GM04503 (cell line): ENCODE measurements at regions not wholly inside any gene's neighbourhood (a gene's known extent, or its start where the extent isn't known, plus 50 kb on each side); places are given as distances from the start of the nearest gene placed in this dataset.

Source experiments
- DNase-seq: peaks from one replicate; pipeline ENCODE4 v3.0.0-alpha.2; 2012; ENCODE audit warnings: low read depth

DNA sequence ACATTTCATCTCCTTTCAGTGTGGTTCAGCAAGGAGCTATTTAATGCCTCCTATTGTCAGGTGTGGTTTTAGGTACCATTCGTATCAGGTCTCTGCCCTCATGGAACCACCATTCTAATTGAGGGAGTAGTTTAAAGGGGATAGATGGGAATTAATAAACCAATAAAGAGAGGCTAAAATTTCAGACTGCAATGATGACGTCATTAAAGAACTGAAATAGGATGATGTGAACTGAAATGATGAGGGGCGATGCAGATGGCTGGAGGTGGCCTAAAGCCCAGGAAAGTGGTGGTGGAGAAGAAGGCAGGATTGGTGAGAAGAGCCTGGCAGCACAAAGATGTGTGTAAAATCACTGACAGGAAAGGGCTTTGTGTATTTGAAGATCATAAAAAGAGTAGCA, 148.9 kb upstream of the RBFOX1 start:
- DNase-seq, result no peak

DNA sequence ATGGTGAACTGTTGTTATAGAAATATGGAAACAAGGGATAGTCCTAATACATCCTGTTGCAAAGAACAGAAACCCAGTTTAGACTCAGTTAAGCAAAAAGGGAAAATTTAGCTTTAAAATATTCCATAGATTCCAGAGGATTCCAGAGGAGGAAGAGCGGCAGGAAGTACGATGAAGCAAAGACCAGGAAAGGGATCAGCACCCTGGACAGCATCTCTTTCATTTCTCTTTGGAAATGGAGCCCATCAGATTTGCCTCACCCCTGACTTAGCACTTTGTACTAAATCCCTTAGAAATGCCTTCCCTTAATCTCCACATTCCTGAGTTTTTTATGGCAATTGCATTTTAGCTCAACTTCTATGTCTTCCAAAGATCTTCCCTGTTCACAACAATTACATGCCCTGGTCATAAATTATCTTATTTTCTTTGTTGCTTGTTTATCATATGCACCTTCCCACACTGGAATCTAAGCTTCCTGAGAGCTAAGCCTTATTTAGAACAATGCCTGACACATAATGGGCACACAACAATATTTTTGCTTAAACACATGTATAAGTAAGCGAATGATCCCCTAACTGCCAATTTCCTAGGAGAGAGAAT, 150.0 kb upstream of the RBFOX1 start:
- DNase-seq, result no peak

DNA sequence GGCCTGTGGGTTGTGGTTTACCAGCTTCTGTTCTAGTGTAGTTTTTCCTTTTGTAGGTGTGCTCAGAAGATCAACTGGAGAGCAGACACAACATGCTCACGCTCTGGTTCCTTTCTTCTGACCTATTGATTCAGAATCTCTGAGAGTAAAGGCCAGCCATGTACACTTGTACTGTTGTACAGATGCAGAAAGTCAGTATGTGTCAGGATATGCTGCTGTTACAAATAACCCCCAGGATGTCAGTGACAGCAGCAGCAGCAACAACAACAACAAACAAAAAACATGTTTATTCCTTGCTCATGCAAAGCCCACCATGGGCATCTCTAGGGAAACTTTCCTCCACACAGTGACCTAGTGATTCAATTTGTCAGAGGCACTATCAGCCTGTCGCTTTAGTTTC, 154.8 kb upstream of the RBFOX1 start:
- no peak for DNase-seq

DNA sequence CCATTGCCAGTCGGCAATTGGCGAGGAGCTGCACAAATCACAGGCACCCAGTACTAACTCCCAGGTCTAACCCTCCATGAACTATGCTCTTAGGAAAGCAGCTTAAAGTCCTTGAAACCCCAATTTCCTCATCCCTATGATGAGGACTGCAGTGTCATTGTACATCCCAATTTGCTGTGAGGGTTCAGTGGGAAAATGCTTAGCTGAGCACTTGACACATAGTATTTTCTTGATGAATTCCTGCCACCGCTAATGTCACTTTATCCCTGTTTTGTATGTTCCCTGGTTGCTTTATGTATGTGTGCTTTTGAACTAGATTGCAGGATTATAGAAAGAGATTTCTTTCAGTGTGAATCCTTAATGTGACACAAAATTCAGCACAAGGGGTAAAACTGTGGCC, 161.5 kb upstream of the RBFOX1 start:
- DNase-seq, result no peak

DNA sequence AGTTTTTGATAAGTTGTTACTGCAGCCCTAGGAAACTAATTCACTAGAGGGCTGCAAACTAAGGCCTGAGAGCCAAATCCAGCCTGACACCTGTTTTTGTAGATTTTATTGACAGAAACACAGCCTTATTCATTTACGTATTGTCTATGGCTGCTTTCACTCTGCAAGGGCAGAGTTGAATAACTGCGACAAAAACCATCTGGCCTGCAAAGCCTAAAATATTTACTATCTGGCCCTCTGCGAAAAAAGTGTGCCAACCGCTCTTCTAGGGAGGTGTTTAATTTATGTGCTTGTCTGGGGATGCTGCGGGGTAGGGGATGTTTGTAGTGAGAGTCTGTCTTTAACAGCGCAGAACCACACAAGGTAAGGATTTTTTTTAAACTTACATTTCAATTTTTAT, 165.0 kb upstream of the RBFOX1 start:
- DNase-seq, result no peak

DNA sequence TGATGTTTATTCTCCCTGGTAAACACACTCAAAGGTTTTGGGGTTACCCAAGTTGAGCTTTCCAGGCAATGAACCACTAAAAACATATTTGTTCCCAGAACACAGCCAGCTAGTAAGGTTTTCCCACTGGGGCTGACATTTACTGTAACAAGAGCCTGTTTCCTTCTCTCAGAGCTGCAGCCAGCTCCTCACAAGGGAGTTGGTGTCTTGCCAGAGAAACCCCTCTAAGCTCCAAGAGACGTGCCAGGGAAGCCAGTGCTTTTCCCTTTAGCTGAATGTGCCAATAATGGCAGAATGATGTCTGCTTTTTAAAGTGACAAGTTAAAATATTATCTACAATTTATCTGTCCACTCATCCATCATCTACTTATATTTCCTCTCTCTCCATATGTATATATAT, 170.8 kb upstream of the RBFOX1 start:
- no peak for DNase-seq

DNA sequence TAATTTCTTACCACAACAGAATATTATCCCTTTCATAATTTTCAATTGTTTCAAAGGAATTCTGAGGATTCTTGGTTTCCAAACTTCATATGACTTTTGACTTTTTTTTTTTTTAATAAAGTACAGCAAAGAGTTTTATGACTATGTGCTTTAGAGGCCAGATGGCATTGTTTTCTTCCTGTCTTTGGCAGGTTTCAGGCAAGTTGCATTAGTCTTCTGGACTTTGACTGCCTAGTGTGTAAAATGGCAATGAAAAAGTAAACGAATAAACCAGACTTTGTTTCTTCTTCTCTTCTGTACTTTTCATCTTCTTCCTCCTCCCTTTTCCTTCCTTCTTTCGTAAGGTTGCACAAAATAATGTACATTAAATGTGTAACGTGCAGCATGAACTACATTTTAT, 172.6 kb upstream of the RBFOX1 start:
- no peak for DNase-seq

DNA sequence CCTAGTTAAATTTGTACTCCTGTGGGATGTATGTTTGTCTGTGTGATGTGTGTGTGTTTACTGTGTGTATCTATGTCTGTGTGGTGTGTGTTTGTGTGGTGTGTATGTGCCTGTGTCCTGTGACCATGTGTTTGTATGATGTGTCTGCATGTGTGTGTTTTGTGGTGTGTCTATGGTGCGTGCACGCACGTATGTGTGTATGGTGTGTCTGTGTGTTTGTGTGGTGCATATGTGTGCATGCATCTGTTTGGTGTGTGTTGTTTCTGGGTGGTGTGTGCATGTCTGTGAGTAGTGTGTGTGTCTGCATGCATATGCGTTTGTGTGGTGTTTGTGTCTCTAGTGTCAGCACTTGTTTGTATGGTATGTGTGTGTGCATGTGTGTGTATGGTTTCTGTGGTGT, 174.2 kb upstream of the RBFOX1 start:
- DNase-seq, result no peak

DNA sequence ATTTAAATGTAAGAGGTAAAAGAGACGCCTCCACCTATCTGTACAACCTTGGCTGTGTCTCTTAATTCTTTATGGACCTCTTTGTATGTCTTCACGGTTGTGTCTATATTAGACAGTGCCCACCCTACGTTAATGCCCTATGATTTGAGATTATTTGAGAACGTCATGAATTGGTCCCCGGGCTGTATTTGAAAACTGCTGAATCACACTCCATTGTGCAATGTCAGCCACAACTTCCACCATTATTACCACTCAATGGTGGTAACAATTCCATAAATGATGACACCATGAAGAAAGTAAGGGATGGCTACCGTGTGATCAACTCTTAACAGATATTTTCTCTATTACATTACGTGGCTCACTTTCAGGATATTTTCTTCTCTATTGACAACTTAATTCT, 182.4 kb upstream of the RBFOX1 start:
- DNase-seq, result no peak

DNA sequence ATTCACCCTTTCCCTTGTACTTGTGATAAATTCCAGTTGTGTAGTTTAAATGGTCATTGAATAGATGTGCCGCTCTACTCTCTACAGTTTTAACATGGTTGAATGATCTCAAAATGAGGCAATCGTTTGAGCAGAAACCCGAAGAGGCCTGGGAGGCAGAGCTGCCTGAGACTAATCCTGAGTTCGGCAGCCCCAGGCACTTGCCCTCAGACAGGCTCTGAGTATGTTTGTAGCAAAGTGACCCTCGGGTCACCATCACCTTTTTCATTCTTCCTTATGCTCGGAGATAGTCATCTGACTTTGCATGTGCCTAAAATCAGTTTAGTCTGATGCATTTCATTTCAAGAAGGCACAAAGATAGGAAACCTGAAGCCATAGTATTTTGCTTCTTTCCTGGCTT, 184.0 kb upstream of the RBFOX1 start:
- no peak for DNase-seq

DNA sequence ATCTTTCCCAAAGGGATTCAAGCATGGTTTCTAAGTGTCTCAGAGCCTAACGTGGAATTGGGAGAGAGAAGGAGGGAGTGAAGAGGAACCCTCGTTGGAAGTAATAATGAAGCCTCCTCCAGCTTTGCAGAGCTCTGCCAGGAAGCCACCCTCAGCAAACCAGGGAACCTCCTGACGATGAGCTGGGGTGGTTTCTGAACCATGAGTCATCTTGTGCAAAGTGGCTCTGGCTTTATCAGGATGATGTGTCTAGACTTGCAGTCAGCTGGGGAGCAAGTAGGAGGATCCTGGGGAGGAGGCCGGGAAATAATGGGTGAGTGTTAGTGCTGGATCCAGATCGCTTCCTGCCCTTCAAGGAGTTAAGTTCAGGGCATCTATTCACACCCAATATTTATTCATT, 191.7 kb upstream of the RBFOX1 start:
- no peak for DNase-seq

DNA sequence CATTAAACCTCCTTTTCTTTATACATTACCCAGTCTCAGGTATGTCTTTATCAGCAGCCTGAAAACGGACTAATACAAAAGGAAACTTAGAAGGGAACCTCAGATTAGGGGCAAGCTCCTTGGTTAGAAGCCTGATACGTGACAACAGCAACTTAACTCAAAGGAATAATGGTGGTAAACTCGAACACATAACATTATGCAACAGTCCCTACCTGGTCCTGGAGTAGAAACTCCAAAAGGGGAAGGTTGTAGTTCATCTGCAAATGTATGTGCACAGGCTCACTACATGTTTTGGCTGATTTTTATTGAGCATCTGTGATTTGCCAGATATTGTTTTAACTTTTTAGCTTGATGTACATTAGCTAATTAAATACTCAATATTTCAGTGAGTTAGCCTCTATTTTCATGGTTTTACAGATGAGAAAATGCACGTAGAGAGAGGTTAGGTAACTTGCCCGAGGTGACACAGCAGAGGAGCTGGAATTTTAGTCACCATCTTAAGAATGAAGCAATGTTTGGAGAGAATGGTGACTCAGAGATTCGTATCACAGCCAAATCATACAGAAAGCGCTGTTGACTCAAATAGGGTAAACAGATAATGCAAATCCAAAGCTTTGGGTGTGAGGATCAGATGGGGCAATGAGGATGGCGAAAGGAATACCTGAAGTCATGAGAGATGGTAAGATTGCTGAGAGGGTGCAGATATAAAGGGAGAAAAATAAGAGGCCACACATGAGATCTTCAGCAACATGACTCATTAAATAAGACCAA, 194.9 kb upstream of the RBFOX1 start:
- no peak for DNase-seq

DNA sequence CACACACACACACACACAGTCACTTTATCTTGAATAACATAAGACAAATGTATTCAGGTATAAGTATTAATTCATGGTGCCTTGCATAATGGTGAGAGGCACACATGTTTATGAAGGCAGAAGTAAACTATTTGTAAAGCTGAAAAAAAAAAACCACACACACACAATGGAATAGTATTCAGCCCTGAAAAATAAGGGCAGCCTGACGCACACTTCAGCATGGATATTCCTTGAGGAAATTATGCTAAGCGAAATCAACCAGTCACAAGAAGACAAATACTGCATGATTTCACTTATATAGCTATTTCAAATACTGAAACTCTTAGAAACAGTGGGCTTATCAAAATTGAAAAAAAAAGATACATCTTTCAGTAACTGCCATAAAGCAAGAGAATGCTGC, 200.2 kb upstream of the RBFOX1 start:
- DNase-seq, result no peak

DNA sequence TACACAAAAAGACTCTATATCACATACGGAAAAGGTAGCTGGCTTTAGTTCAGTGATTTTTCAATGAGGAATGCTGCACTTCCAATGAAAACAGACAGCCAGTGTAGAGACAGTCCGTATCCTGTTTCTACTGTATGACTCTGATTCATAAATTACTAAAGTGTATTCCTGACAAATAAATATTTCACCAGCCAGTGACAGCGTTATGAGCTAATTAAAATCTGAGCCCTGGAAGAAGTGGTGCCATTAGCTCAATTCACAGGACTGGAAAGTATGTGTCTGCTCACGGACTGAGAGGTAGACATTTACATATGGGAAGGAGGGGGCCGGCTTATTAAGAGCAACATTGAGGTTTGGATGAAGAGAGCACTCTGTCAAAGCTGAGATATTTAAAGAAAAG, 207.9 kb upstream of the RBFOX1 start:
- DNase-seq, result no peak

DNA sequence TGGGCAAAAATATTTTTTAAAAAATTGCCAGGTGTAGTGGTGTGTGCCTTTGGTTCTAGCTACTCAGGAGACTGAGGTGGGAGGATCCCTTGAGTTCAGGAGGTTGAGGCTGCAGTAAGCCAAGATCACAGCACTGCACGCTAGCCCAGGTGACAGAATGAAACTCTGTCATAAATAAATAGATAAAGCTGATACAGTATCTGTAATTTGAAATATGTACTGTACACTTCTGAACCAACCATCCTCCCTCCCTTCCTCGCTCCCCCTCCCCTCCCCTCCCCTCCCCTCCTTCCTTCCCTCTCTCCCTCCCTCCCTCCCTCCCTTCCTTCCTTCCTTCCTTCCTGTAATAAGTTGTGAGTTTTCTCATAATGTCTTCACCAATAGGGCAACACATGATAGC, 208.4 kb upstream of the RBFOX1 start:
- no peak for DNase-seq

DNA sequence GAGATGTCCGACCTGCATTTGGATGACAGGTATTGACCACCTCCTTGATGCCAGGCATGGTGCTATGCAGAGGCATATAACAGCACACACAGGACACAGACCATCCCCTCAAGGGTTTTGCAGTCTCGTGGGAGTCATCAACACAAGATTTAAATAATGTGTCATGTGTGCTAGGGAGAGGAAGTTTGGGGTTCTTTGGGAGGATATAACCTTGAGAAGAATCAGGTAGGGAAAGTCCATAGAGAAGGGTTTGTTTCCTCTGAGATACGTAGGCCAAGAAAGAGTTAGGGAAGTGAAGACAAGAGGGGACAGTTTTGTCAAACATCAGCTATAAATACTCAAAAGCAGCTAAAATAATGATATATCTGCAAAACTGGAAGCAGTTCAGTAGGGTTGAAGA, 215.9 kb upstream of the RBFOX1 start:
- no peak for DNase-seq

DNA sequence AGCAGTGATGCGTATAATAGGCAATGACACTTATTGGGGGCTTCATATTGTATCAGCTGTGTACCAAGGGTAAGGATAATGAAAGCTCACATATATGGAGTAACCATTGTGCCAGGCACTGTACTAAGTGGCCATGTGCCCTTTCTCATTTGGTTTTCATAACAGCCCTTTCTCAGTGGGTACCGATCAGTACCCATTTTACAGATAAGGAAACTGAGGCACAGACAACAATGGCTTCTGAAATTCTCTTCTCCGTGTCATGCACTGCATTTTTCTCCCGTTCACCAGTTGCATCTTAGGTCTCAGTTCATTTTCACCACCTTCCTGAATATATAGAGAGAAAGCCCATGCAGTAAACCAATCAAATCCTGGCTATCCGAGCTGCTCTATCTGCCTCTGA, 216.7 kb upstream of the RBFOX1 start:
- no peak for DNase-seq

DNA sequence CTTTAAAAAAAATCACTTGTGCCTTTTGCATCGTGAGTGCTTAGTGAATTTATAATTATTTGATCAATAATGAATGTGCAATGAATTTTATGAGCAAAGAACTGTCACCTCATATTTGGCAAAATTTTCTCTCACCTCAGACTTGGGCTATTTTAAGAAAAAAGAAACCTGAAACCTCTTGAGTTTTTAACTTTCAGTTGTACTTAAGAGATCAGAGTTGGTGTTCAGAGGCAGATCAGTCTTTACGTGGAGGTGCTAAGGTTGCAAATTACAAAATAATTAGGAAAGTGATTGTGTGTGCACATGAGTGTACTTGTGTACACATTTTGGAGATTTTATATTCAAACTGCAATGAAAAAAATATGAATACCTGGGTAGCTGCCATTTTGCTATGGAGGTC, 218.7 kb upstream of the RBFOX1 start:
- DNase-seq, result no peak

DNA sequence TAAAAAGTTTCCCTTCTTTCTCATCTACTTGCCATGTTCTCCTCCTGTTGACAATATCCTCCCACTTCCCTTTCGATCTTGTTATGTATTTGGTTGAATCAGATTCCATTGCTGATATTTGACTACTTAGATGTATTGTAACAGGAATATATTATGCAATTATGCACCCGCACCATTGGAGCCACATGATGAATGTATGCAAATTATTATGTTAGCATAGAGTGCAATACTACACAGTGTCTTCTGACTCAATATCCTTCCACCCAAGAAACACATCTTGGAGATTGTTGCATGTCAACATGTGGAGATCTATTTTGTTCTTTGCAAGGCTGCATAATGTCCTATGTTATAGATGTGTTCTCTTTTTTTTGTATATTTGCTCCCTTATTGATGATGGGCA, 219.2 kb upstream of the RBFOX1 start:
- no peak for DNase-seq

DNA sequence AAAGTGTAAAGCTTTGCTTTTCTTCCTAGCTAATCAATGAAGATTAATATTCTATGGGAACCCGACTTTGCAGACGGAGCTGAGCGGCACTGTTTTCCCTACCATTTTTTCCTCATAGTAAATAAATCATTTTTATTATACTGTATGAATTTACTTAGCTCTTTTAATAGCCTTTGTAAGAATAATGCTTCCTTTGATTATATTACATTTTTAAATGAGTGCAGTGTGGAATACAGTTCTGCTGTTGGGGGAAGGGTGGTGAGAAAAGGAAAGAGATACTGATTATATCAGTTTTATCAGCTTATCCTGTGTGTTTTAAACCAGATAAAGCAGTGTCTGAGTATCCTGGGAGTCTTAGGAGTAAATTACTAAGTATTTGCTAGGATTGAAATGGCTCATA, 221.4 kb upstream of the RBFOX1 start:
- no peak for DNase-seq

DNA sequence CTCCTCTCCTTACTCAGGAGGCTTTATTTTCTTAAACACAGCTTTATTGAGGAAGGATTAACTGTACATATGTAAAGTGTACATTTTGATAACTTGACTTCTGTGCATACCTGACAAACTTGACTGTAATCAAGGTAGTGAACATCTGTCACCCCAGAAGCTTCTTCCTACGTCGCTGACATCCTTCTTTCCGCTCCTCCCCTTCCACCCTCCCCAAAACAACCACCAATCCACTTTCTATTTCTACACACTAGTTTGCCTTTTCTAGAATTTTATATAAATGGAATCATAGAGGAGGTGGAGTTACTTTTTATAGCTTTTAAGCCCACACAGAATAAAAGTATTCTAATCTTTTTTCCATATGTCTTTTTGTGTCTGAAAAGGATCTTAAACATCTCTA, 225.2 kb upstream of the RBFOX1 start:
- DNase-seq, result no peak

DNA sequence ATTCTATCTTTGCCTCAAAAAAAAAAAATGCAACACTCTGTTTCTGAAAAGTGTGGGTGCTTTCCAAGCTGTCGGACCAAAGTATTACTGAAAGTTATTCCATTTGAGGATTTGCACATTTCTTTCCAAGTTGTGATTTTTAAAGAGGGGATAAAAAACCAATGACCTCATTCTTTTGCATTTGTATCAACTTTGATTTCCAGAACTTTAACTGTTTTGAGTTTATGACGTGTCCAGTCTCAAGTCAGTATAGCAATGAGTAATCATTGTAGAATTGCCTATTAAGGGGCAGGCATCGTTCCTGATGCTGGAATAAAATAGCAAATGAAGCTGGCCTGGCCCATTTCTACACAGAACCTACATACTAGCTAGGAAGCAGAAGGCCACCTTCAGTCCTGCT, 229.6 kb upstream of the RBFOX1 start:
- no peak for DNase-seq

DNA sequence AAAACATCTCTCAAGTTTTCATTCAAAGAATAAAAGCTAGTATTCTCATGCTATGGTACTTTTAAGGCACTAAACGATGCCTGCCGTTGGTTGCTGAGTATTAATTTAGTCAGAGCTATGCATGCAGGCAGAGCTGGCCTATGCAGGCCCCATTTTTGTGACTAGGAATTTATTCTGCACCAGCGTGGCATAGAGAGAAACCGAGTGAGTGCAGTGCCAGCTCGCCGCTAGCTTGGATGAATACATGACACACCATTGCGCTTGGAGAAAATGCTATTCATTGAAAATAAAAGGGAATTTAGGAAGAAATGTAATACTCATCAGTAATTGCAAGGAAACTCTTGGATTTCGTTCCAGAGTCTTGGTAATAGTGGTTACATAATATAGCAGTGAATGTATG, 231.6 kb upstream of the RBFOX1 start:
- DNase-seq, result no peak

DNA sequence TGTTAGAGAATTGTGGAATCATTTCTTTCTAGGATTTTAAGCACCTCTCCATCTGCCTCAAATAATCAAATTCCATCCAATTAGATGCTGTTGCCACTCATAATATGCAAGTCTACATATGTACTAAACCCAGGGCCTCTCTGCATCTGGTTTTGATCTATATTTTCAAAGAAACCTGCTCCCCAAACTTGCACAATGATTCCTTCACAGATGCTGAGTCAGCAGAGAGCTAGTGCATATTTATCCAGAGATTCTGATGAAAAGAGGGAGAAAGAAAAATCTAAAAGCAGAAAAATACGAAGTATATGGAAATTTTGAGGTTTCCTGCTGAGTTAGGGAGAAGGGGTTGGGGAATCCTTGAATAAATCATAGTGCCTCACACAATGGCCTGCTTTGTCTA, 235.1 kb upstream of the RBFOX1 start:
- DNase-seq, result no peak
